K562 (cell line): ENCODE measurements at regions not wholly inside any gene's neighbourhood (a gene's known extent, or its start where the extent isn't known, plus 50 kb on each side); places are given as distances from the start of the nearest gene placed in this dataset.

ENCODE experiments used
- ATAC-seq: fragments of 200-7000 bp; cut with Tn5 transposase; 3 replicates; pipeline ENCODE4 v1.9.1; 2020; ENCODE audit warnings: moderate library complexity
- BruUV-seq: library from RNA; stranded (reverse); fragments of 400-500 nt; replicated peaks from 2 replicates; lab custom pipeline; 2021; lab: Mats Ljungman, UMichigan
- CTCF ChIA-PET: fragments of 300-600 bp; formaldehyde crosslinking; extraction: SDS; loops from one replicate; lab custom pipeline; 2021; ENCODE audit warnings: low intra/inter-chr PET ratio; lab: Yijun Ruan, JAX
- POLR2A ChIA-PET: fragments of 300-600, 350-650 bp; sonication (Branson Sonifier 250); formaldehyde crosslinking; extraction: SDS; loops from one replicate; lab custom pipeline; 2021; ENCODE audit warnings: antibody characterized with exemption, inconsistent platforms; lab: Yijun Ruan, JAX
- DNase-seq, 4 experiments: peaks; one replicate each; pipeline versions ENCODE4 v3.0.0 to v3.0.0-alpha.2; 2011 to 2018; ENCODE audit warnings: low spot score in 3 of 4, mixed read lengths in 3 of 4; ENCODE audit errors: extremely low read depth in 1 of 4
- FAIRE-seq: peaks from 2 replicates; lab custom pipeline; 2011; peaks lifted over from hg19 to GRCh38; lab: Jason Lieb, UNC
- H2AFZ ChIP-seq: 2 replicates; pipeline ENCODE4 v1.6.0; 2011; ENCODE audit warnings: low read depth, low read length, control low read depth, inconsistent platforms
- H3K27ac ChIP-seq: fragments of 200-600 bp; 3 replicates; pipeline ENCODE4 v1.8.0; 2011; ENCODE audit warnings: low read depth, mild to moderate bottlenecking, control low read depth, inconsistent platforms, low read length, moderate library complexity, mixed read lengths; ENCODE audit errors: extremely low read depth
- H3K27me3 ChIP-seq, 2 experiments: fragments of 300-600 bp in 1 of 2; 2 replicates in 1 of 2; 3 replicates in 1 of 2; pipeline versions ENCODE4 v1.6.0 to v1.8.0; 2011; ENCODE audit warnings: inconsistent platforms in 2 of 2, low read length in 2 of 2, mild to moderate bottlenecking in 1 of 2, mixed read lengths in 1 of 2, moderate library complexity in 1 of 2; ENCODE audit not compliant: control insufficient read depth in 2 of 2, insufficient read depth in 2 of 2
- H3K36me3 ChIP-seq: fragments of 300-600 bp; 3 replicates; pipeline ENCODE4 v1.8.0; 2011; ENCODE audit warnings: mild to moderate bottlenecking, low read length, inconsistent platforms; ENCODE audit not compliant: control insufficient read depth, insufficient read depth
- H3K4me1 ChIP-seq, 2 experiments: fragments of 200-600 bp in 1 of 2; replicated peaks in 1 of 2; 2 replicates in 1 of 2; 3 replicates in 1 of 2; pipeline versions ENCODE4 v1.5.1 to v1.8.0; 2011; ENCODE audit warnings: inconsistent platforms in 2 of 2, low read length in 2 of 2, mild to moderate bottlenecking in 1 of 2, mixed read lengths in 1 of 2, moderate library complexity in 1 of 2; ENCODE audit not compliant: control insufficient read depth in 2 of 2, insufficient read depth in 2 of 2
- H3K4me2 ChIP-seq: 2 replicates; pipeline ENCODE4 v1.6.1; 2011; ENCODE audit warnings: low read length, control low read depth, inconsistent platforms, mixed read lengths; ENCODE audit not compliant: insufficient read depth
- H3K4me3 ChIP-seq: fragments of 200-600 bp; sonication (generic), shearing (Covaris generic); 2 replicates; pipeline ENCODE4 v1.5.1; 2016; ENCODE audit warnings: control low read depth, inconsistent platforms
- H3K79me2 ChIP-seq: fragments of 200-600 bp; 3 replicates; pipeline ENCODE4 v1.8.0; 2011; ENCODE audit warnings: low read length, inconsistent platforms; ENCODE audit not compliant: control insufficient read depth, insufficient read depth
- H3K9ac ChIP-seq, 2 experiments: 2 replicates each; pipeline versions ENCODE4 v1.6.0 to v1.6.1; 2011; ENCODE audit warnings: low read depth in 2 of 2, low read length in 2 of 2, control low read depth in 1 of 2, inconsistent platforms in 1 of 2, mild to moderate bottlenecking in 1 of 2, mixed read lengths in 1 of 2; ENCODE audit not compliant: insufficient read depth in 1 of 2
- H3K9me1 ChIP-seq: one replicate; pipeline ENCODE4 v1.6.0; 2011; ENCODE audit warnings: inconsistent platforms, mild to moderate bottlenecking, low read length, moderate library complexity; ENCODE audit not compliant: control insufficient read depth, insufficient read depth
- H3K9me3 ChIP-seq: replicated peaks from 2 replicates; pipeline ENCODE4 v1.5.1; 2011; ENCODE audit warnings: low read depth, low read length, inconsistent platforms; ENCODE audit not compliant: control insufficient read depth, insufficient read depth
- H4K20me1 ChIP-seq: replicated peaks from 2 replicates; pipeline ENCODE4 v1.6.1; 2011; ENCODE audit warnings: low read length, inconsistent platforms, mixed read lengths; ENCODE audit not compliant: control insufficient read depth, insufficient read depth
- ARNT ChIP-seq, 2 experiments: fragments of 450-650 bp; IDR thresholded peaks; 2 replicates each; pipeline ENCODE4 v1.6.1; 2016; ENCODE audit warnings: mild to moderate bottlenecking in 1 of 2
- HDAC1 ChIP-seq, 2 experiments: fragments of 450-650 bp; IDR thresholded peaks; 2 replicates each; pipeline ENCODE4 v1.6.1; 2016 to 2017; ENCODE audit warnings: inconsistent platforms in 1 of 2, mild to moderate bottlenecking in 1 of 2, moderate library complexity in 1 of 2
- NFIX ChIP-seq: fragments of 250-450 bp; sonication (Bioruptor Pico); IDR thresholded peaks from 2 replicates; pipeline ENCODE4 v1.4.0; 2020; ENCODE audit warnings: low read depth, mild to moderate bottlenecking, moderate library complexity
- PCBP1 ChIP-seq: fragments of 200-400 bp; formaldehyde crosslinking; IDR thresholded peaks from 2 replicates; pipeline ENCODE4 v1.6.1; 2018; ENCODE audit warnings: mild to moderate bottlenecking, low read depth, low read length; ENCODE audit not compliant: poor library complexity, severe bottlenecking
- ZNF609 ChIP-seq: sonication (generic); formaldehyde crosslinking; IDR thresholded peaks from 2 replicates; pipeline ENCODE4 v1.8.1; 2023; ENCODE audit warnings: missing genetic modification reagents, mild to moderate bottlenecking, borderline replicate concordance
- WGBS: fragments of 100-300 bp; shearing (Covaris generic); methylation state at CpG from one replicate; pipeline ENCODE4 v1.1.6; 2016; ENCODE audit warnings: low coverage, mixed read lengths; ENCODE audit not compliant: insufficient coverage; ENCODE audit errors: missing lambda C conversion rate; 5-methylcytosine and 5-hydroxymethylcytosine counted together
- in situ Hi-C: fragments of 300-500 bp; cut with MboI; formaldehyde crosslinking; loops from 4 replicates; pipeline ENCODE4 v1.15.0; 2018; ENCODE audit warnings: inconsistent platforms, mixed read lengths
- intact Hi-C: fragments of 100-400 bp; cut with micrococcal nuclease; formaldehyde crosslinking; loops from 2 replicates; pipeline ENCODE4 v1.14.2; 2022
- TF ChIP-seq, protein P1 (sequence below): fragments of 450-650 bp; IDR thresholded peaks from 2 replicates; pipeline ENCODE4 v1.6.1; 2017; ENCODE audit warnings: antibody characterized with exemption

DNA sequence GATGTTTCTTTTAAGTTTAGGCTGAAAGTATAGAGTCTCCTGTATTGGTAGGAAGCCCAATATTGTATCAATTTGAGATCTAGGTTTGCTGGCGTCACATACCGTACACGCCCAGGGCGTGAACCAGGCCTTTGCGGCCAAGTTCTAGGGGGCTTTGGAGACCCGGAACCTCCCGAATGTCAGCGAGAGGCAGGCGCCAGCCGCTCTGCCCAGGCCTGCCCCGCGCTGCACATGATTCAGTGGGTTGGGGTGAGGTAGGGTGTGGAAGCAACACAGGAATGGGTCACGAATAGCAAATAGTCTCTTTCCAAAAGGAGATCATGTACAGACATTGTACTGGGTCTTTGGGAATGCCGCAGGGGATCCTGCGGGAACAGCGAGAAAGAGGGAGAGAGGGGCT is 195.7 kb upstream of the FAT1 start (continued):
- TF ChIP-seq, protein P1, sequence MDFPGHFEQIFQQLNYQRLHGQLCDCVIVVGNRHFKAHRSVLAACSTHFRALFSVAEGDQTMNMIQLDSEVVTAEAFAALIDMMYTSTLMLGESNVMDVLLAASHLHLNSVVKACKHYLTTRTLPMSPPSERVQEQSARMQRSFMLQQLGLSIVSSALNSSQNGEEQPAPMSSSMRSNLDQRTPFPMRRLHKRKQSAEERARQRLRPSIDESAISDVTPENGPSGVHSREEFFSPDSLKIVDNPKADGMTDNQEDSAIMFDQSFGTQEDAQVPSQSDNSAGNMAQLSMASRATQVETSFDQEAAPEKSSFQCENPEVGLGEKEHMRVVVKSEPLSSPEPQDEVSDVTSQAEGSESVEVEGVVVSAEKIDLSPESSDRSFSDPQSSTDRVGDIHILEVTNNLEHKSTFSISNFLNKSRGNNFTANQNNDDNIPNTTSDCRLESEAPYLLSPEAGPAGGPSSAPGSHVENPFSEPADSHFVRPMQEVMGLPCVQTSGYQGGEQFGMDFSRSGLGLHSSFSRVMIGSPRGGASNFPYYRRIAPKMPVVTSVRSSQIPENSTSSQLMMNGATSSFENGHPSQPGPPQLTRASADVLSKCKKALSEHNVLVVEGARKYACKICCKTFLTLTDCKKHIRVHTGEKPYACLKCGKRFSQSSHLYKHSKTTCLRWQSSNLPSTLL: no peak
- TF ChIP-seq ARNT (IDR thresholded peaks at IDR 0.05): no peak

DNA sequence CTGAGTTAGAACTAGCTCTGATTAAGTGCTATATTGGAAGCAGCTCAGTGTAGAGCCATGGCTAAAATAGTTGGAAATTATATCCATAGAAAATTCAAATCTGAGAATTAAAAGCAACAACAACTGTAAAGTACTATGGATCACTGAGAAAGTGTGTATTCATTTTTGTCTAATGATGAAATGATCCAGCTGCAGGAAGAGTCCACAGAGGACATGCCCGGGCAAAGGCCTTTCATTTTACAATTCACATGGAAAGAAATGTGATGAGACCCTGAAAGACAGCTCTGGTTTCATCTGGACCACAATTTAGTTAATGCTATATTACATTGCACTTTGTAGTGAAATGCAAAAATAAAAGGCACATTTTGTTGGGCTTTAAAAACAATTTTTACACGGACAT is 196.8 kb upstream of the FAT1 start:
- Histone ChIP-seq H3K9me1 (no peaks in the 10 kb centered on the region), H4K20me1 (no peaks in the 10 kb centered on the region), H3K27ac (no peak overlapping the region), H3K9me3 (no peaks in the 10 kb centered on the region), H3K27me3 (peaks cover 3 to 8% of the 10 kb centered on the region in 2 experiments; a peak in 4 of 5 replicates), H3K4me1 (no peaks in the 10 kb centered on the region), H3K4me3 (no peak overlapping the region), H3K79me2 (no peaks in the 10 kb centered on the region), H2AFZ (no peak overlapping the region), H3K4me2 (no peak overlapping the region)
- BruUV-seq: no TSS peak
- DNase-seq (no peak), ATAC-seq (no peak), FAIRE-seq (no peak)
- in situ Hi-C loops: no loop called here
- CTCF ChIA-PET: no interaction called here
- 13% methylated on average over 2 of the region's 2 CpGs for WGBS
- intact Hi-C loops: loop anchor here (10.0 kb wide), 1 partner anchor 76 kb away; no protein-coding TSS in a partner anchor
- TF ChIP-seq ZNF609 (CRISPR knock-in tag): no peak
- no peak for TF ChIP-seq NFIX (CRISPR knock-in tag)
- no peak for TF ChIP-seq PCBP1
- TF ChIP-seq HDAC1 (IDR thresholded peaks at IDR 0.05): no peak
- TF ChIP-seq, all 486 proteins: peak for 0
- no peaks in the 10 kb centered on the region for H3K36me3 ChIP-seq
- POLR2A ChIA-PET: interaction anchor here (0.9 kb wide), 1 partner anchor 75 kb away, joined by 3 read pairs; no protein-coding TSS in a partner anchor
- H3K9ac ChIP-seq: no peak overlapping the region
